HepG2 (cell line): ENCODE measurements at regions not wholly inside any gene's neighbourhood (a gene's known extent, or its start where the extent isn't known, plus 50 kb on each side); places are given as distances from the start of the nearest gene placed in this dataset.

Experiments
- ATAC-seq: fragments of 200-7000 bp; cut with Tn5 transposase; 3 replicates; pipeline ENCODE4 v1.9.1; 2020; ENCODE audit warnings: mild to moderate bottlenecking, moderate library complexity
- BruUV-seq: library from RNA; stranded (reverse); fragments of 400-500 nt; replicated peaks from 2 replicates; lab custom pipeline; 2021; lab: Mats Ljungman, UMichigan
- CTCF ChIA-PET: fragments of 300-600 bp; formaldehyde crosslinking; extraction: SDS; loops from one replicate; lab custom pipeline; 2021; ENCODE audit warnings: low total read pairs, inconsistent platforms, low intra/inter-chr PET ratio; lab: Yijun Ruan, JAX
- POLR2A ChIA-PET: fragments of 350-600 bp; sonication (Branson Sonifier 250); formaldehyde crosslinking; loops from one replicate; lab custom pipeline; 2020; ENCODE audit warnings: antibody characterized with exemption, inconsistent platforms; lab: Yijun Ruan, JAX
- DNase-seq: peaks from one replicate; pipeline ENCODE4 v3.0.0-alpha.2; 2015; ENCODE audit warnings: low spot score
- FAIRE-seq: peaks from 3 replicates; lab custom pipeline; 2011; peaks lifted over from hg19 to GRCh38; lab: Jason Lieb, UNC
- H2AFZ ChIP-seq: one replicate; pipeline ENCODE4 v1.6.1; 2011; ENCODE audit warnings: low read length, inconsistent platforms
- H3K27ac ChIP-seq: fragments of 300-600 bp; 3 replicates; pipeline ENCODE4 v1.8.0; 2011; ENCODE audit warnings: mixed run types, mild to moderate bottlenecking, mixed read lengths, low read length, inconsistent platforms; ENCODE audit not compliant: insufficient read depth; ENCODE audit errors: extremely low read length
- H3K27me3 ChIP-seq, 2 experiments: fragments of 200-600 bp in 1 of 2; 2 replicates in 1 of 2; 3 replicates in 1 of 2; pipeline versions ENCODE4 v1.6.0 to v1.8.0; 2011; ENCODE audit warnings: low read length in 2 of 2, mild to moderate bottlenecking in 2 of 2, moderate library complexity in 2 of 2, inconsistent platforms in 1 of 2; ENCODE audit not compliant: insufficient read depth in 2 of 2, control insufficient read depth in 1 of 2
- H3K36me3 ChIP-seq, 2 experiments: fragments of 200-600 bp in 1 of 2; replicated peaks in 1 of 2; 2 replicates in 1 of 2; 3 replicates in 1 of 2; pipeline versions ENCODE4 v1.5.1 to v1.8.0; 2011; ENCODE audit warnings: low read length in 2 of 2, inconsistent platforms in 1 of 2; ENCODE audit not compliant: insufficient read depth in 2 of 2, control insufficient read depth in 1 of 2
- H3K4me1 ChIP-seq: 2 replicates; pipeline ENCODE4 v1.5.1; 2012; ENCODE audit warnings: low read length, inconsistent platforms; ENCODE audit not compliant: insufficient read depth
- H3K4me2 ChIP-seq: 2 replicates; pipeline ENCODE4 v1.6.0; 2011; ENCODE audit warnings: low read depth, low read length, inconsistent platforms
- H3K4me3 ChIP-seq, 3 experiments: fragments of 200-600 bp in 1 of 3; sonication (generic), shearing (Covaris generic) in 1 of 3; replicated peaks in 1 of 3; 2 replicates each; pipeline ENCODE4 v1.5.1; 2011 to 2016; ENCODE audit warnings: low read length in 3 of 3, inconsistent platforms in 2 of 3, low read depth in 2 of 3, mild to moderate bottlenecking in 2 of 3, control low read depth in 1 of 3, mixed read lengths in 1 of 3; ENCODE audit not compliant: insufficient read depth in 1 of 3
- H3K79me2 ChIP-seq: one replicate; pipeline ENCODE4 v1.6.1; 2011; ENCODE audit warnings: low read length, inconsistent platforms; ENCODE audit not compliant: insufficient read depth
- H3K9ac ChIP-seq: 2 replicates; pipeline ENCODE4 v1.6.0; 2011; ENCODE audit warnings: mild to moderate bottlenecking, low read depth, low read length, inconsistent platforms; ENCODE audit not compliant: insufficient read depth
- H3K9me3 ChIP-seq: 2 replicates; pipeline ENCODE4 v1.5.1; 2012; ENCODE audit warnings: mild to moderate bottlenecking, low read length
- H4K20me1 ChIP-seq: 2 replicates; pipeline ENCODE4 v1.6.0; 2011; ENCODE audit warnings: inconsistent platforms, mild to moderate bottlenecking, low read length, moderate library complexity; ENCODE audit not compliant: insufficient read depth
- DR1 ChIP-seq: sonication (generic); formaldehyde crosslinking; IDR thresholded peaks from 2 replicates; pipeline ENCODE4 v1.8.0; 2021; ENCODE audit warnings: mild to moderate bottlenecking, missing genetic modification reagents, inconsistent platforms
- EED ChIP-seq: sonication (generic); formaldehyde crosslinking; IDR thresholded peaks from 2 replicates; pipeline ENCODE4 v1.5.0; 2020; ENCODE audit warnings: mild to moderate bottlenecking, missing genetic modification reagents
- FOXJ3 ChIP-seq: sonication (generic); formaldehyde crosslinking; IDR thresholded peaks from 2 replicates; pipeline ENCODE4 v1.4.0; 2020; ENCODE audit warnings: missing genetic modification reagents, mild to moderate bottlenecking, borderline replicate concordance
- KDM6A ChIP-seq: IDR thresholded peaks from 2 replicates; pipeline ENCODE4 v1.6.1; 2016; ENCODE audit warnings: low read depth
- MAFK ChIP-seq, 2 experiments: IDR thresholded peaks in 1 of 2; conservative IDR thresholded peaks in 1 of 2; 2 replicates each; pipeline ENCODE4 v1.6.1; 2011; ENCODE audit warnings: improper control_type of control experiment in 2 of 2, low read length in 2 of 2
- SYNCRIP ChIP-seq: fragments of 200-400 bp; formaldehyde crosslinking; IDR thresholded peaks from 2 replicates; pipeline ENCODE4 v1.6.1; 2018; ENCODE audit warnings: mild to moderate bottlenecking, low read depth, low read length; ENCODE audit not compliant: insufficient read depth
- ZNF124 ChIP-seq: sonication (generic); formaldehyde crosslinking; IDR thresholded peaks from 2 replicates; pipeline ENCODE4 v1.4.0; 2020; ENCODE audit warnings: missing genetic modification reagents
- ZNF570 ChIP-seq: sonication (generic); formaldehyde crosslinking; IDR thresholded peaks from 2 replicates; pipeline ENCODE4 v1.4.0; 2020; ENCODE audit warnings: mild to moderate bottlenecking, missing genetic modification reagents, borderline replicate concordance
- ZSCAN31 ChIP-seq: sonication (generic); formaldehyde crosslinking; IDR thresholded peaks from 2 replicates; pipeline ENCODE4 v1.5.0; 2020; ENCODE audit warnings: low read depth, mild to moderate bottlenecking, missing genetic modification reagents
- WGBS: methylation state at CpG from one replicate; pipeline ENCODE4 v1.1.6; 2017; ENCODE audit warnings: low lambda C conversion rate; 5-methylcytosine and 5-hydroxymethylcytosine counted together
- in situ Hi-C: cut with HindIII; loops from 2 replicates; pipeline ENCODE4 v1.10.0; 2017; ENCODE audit warnings: low pct_unique_long_range_greater_than_20kb; ENCODE audit not compliant: extremely low pct_ligation_motif_present
- intact Hi-C: fragments of 100-400 bp; cut with micrococcal nuclease; formaldehyde crosslinking; loops from one replicate; pipeline ENCODE4 v1.10.0; 2022; ENCODE audit not compliant: unreplicated experiment
- TF ChIP-seq, protein P1 (sequence below): conservative IDR thresholded peaks from 2 replicates; pipeline ENCODE4 v1.6.1; 2018; ENCODE audit warnings: missing genetic modification reagents

DNA sequence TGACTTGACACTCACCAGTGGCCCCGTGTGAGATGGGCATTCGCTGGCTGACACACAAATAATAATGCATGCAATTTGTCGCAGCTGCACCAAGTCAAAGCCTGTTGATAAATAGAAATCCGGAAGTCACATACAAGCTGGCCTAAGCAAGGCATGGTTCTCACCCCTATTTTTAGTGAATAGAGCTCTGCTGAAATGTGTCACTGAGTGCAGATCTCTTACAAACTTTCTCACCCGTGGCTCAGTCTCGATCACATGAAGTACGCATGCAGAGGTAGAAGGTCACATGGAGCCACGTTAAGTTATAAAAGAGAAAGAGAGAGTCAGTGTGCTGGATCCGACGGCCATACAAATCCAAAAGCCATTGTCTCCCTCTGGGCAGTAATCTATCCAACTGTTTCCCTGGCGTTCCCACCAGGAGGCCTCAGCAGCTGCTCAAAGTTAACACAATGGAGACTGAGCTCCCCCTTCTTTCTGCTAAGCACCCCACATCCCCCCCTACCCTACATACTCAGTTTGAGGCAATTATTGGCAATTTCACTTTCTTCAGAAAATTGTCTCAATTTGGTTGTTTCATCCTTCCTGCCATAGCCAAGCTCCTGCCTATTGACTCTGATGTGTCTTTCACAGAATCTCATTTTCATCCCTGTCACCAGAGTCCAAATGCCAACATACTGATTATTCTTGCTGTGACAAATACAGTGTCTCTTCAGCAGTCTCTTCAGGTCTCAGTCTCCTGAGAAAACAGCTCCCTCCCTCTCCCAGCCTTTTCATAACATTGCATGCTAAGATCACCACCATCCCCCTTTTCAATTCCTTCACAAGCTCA, 473.3 kb upstream of the NRP1 start:
- no peaks in the 10 kb centered on the region for H3K27me3 ChIP-seq

GRCh38 chr10:33805831-33806230, 471.4 kb upstream of the NRP1 start:
- no peaks in the 10 kb centered on the region for H4K20me1 ChIP-seq
- no peaks in the 10 kb centered on the region for H3K27me3 ChIP-seq
- in situ Hi-C loops (no loop called here), intact Hi-C loops (loop anchor here (10.0 kb wide), 1 partner anchor 611 kb away; no protein-coding TSS in a partner anchor)
- no peaks in the 10 kb centered on the region for H3K79me2 ChIP-seq
- ChIA-PET POLR2A (no interaction called here), CTCF (no interaction called here)
- no peak for ATAC-seq
- H3K9ac ChIP-seq, result no peak overlapping the region
- no TSS peak for BruUV-seq
- 65% methylated on average over 2 of the region's 2 CpGs for WGBS
- no peak for DNase-seq
- H3K36me3 ChIP-seq, result no peaks in the 10 kb centered on the region
- H3K27ac ChIP-seq, result no peak overlapping the region
- TF ChIP-seq MAFK (conservative IDR thresholded peaks at IDR 0.05 in 1 of 2, IDR thresholded peaks at IDR 0.05 in 1 of 2; ENCODE audit: low read length in 2 of 2) (peak in 1 of 2 experiments; percentile 28; a peak in 1 of 4 replicates), ZNF570 (no peak)
- no peak overlapping the region for H2AFZ ChIP-seq
- H3K4me3 ChIP-seq, result no peak overlapping the region
- H3K4me2 ChIP-seq, result no peak overlapping the region
- H3K4me1 ChIP-seq, result peaks cover 40% of the 10 kb centered on the region
- FAIRE-seq, result no peak
- no peaks in the 10 kb centered on the region for H3K9me3 ChIP-seq

More for the DNA sequence above, 473.3 kb upstream of the NRP1 start:
- intact Hi-C loops (loop anchor here (10.0 kb wide), 1 partner anchor 613 kb away; no protein-coding TSS in a partner anchor), in situ Hi-C loops (no loop called here)
- no peaks in the 10 kb centered on the region for H3K79me2 ChIP-seq
- ATAC-seq (no peak), DNase-seq (no peak), FAIRE-seq (no peak)
- no peaks in the 10 kb centered on the region for H3K36me3 ChIP-seq
- no peaks in the 10 kb centered on the region for H4K20me1 ChIP-seq
- no peak overlapping the region for H3K4me2 ChIP-seq
- 66% methylated on average over 11 of the region's 11 CpGs for WGBS
- no TSS peak for BruUV-seq
- H3K27ac ChIP-seq, result no peak overlapping the region
- CTCF ChIA-PET, result no interaction called here
- peaks cover 29% of the 10 kb centered on the region; the same call in 1 of the 2 replicates for H3K4me1 ChIP-seq
- H3K9ac ChIP-seq, result no peak overlapping the region
- TF ChIP-seq, protein P1, sequence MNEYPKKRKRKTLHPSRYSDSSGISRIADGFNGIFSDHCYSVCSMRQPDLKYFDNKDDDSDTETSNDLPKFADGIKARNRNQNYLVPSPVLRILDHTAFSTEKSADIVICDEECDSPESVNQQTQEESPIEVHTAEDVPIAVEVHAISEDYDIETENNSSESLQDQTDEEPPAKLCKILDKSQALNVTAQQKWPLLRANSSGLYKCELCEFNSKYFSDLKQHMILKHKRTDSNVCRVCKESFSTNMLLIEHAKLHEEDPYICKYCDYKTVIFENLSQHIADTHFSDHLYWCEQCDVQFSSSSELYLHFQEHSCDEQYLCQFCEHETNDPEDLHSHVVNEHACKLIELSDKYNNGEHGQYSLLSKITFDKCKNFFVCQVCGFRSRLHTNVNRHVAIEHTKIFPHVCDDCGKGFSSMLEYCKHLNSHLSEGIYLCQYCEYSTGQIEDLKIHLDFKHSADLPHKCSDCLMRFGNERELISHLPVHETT (CRISPR knock-in tag), result no peak
- TF ChIP-seq SYNCRIP (no peak), ZNF124 (no peak), ZSCAN31 (CRISPR knock-in tag) (no peak), DR1 (CRISPR knock-in tag) (no peak), KDM6A (CRISPR knock-in tag) (no peak), EED (CRISPR knock-in tag) (no peak), FOXJ3 (CRISPR knock-in tag) (no peak)
- no peak overlapping the region for H3K4me3 ChIP-seq
- POLR2A ChIA-PET, result interaction anchor here (1.0 kb wide), 1 partner anchor 9 kb away, joined by 4 read pairs; no protein-coding TSS in a partner anchor
- no peak overlapping the region for H2AFZ ChIP-seq
- no peaks in the 10 kb centered on the region for H3K9me3 ChIP-seq
